Kidney capillary endothelial cell (primary cell): ENCODE measurements at regions not wholly inside any gene's neighbourhood (a gene's known extent, or its start where the extent isn't known, plus 50 kb on each side); places are given as distances from the start of the nearest gene placed in this dataset.

Source experiments
- DNase-seq: peaks from one replicate; pipeline ENCODE4 v3.0.0-alpha.2; 2018; ENCODE audit warnings: low spot score

GRCh38 chr5:6162175-6162574, 216.2 kb downstream of the MED10 start:
- DNase-seq: no peak

DNA sequence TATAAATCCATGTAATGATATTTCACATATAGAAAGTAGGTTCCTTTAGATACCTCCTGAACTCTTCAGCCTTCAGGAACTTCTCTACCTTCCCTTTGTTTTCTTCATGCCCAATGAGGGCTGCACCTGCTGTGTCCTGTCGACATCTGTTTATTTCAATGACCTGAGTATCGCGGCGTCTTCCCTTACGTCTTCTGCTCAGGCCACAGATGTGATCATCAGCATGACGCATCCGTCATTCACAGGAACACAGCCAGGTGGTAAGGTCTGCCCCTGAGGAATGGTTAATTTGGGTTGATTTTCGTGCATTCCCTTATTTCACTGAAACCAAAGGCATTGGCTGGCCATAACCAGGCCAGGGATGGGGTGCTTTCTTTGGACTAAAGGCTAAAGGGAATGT, 217.1 kb downstream of the MED10 start:
- no peak for DNase-seq

DNA sequence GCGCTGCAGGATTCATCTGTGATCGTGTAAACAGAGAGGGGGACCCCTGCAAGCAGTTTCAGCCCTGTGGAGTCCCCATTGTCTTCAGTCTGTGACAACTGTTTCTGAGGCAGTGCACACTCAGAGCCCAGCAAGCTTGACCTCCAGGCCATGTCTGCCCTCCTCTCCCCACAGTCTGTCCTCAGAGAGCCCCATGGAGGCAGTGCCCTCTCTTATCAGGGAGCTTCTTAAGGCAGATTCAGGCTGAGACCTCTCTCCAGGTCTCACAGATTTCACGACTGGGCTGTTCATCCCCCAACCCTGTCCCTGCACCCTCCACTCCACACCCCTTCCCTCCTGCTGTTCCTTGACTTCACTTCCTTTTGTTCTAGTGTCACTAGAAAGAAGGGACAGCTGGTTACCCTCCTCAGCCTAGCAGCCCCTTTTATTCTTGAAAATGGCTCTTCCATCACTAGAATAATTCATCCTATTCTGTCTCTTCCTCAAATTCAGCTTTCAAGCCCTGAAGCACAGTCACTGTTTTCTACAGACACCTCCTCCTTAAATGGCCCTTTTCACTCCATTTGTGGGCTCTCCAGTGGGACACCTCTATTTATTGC, 218.4 kb downstream of the MED10 start:
- no peak for DNase-seq

DNA sequence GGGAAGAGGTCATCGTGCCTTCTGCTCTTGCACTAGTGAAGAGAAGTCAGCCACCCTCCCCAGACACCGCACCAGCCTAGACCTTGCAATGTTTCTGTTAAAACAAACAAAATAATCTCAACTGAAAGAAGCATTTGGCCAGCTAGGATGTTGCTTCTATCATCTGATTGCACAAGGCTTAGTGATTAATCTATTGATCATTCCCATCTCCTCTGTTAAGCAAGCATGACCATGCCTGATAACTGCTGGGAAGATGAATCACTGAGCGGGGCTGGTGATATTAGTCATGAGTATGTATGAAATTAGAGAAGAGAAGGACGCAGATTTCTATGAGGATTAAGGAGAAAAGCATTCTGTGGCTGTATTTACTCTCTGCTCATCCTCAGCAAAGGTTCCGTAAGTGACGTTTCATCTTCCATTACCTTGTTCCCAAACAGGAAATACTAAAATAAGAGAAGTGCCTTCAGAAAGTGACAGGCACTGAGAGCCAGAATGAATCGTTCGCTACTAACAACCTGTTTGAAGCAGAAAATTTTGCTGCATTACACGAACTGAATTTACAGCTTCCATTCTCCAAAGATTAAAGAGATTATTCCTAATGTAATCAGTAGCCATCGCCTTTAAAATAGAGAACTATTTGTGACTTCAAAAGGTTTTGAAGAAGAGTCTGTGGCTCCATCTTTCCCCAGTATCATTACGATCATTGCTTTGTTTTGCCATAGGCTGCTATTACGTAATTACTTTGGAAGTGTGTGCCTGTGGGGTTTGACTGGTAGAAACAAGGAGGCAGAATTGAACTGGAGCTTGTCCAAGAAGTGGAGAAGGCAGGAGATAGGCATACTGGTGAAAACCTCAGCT, 219.1 kb downstream of the MED10 start:
- DNase-seq: no peak

DNA sequence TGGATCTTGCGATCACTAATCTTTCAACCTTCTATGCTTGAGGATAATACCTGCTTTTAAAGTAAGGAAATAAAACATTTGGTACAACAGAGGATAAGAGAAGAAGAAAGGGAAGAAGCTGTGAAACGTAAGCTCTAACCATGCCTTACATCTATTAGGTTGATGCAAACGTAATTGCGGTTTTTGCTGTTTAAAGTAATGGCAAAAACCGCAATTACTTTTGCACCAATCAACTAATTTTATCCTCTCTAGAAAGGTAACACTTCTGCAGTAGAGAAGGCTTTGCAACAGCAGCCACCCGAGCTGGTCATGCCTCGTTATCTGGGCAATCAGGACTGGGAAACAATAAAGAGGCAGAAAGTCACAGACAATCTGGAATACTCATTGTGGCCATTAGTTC, 224.1 kb downstream of the MED10 start:
- DNase-seq: no peak

DNA sequence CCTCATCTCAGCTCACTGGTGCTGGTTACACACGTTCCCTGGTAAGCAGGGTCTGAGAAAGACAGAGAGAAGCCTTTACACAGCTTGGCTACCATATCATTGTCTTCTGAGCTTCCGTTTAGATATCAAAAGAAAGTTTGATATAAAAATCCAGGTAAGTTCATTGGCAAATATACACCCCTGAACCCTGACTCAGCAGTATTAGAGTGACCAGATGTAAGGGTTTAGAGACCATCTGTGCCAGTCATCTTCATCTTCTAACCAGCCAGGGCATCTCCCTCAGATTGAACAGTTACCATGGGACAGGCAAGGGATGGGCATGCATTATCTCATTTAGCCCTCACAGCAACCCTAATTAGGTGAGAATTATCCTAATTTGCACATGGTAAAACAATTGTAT, 232.1 kb downstream of the MED10 start:
- DNase-seq: no peak

- no peak for DNase-seq
These were observed 232.6 kb downstream of the MED10 start for GRCh38 chr5:6145616-6146237.

- no peak for DNase-seq
These were observed 234.8 kb downstream of the MED10 start for GRCh38 chr5:6143523-6143922.

DNA sequence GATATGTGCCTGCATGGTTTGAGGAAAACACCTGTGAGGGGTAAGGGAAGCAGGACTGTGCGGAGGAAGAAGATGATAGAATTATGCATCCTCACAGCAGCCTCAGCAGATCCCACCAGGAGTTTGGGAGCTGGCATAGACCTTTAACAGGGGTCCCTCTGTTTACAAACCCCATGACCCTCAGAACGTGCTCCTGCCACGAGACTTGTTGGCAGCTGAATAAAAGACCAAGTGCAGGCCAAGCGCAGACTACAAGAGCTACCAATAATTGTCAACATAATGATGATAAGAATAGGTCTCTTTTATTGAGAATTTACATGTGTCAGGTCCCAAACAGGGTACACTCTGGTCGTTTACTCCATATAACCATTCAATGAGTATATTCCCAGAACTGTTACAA, 236.0 kb downstream of the MED10 start:
- DNase-seq: no peak

GRCh38 chr5:6140219-6140618, 238.1 kb downstream of the MED10 start:
- no peak for DNase-seq

DNA sequence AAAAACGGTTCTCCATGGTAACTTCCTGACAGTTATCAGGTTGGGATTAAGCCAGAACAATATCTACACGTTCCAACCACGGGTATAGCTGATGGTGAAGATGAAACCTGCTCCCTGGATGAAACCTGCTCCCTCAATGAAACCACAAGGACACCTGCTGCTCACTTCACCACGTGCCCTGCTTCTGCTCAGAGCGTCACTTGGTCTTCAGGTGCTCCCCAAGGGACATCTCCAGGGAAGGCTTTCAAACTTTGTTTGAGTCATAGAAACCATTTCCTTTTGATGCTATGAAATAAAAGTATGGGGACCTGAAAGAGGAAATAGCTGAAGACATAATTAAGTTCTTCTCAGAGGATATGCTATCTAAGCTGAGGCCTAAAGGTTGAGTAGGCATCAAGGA, 242.4 kb downstream of the MED10 start:
- DNase-seq: no peak

GRCh38 chr5:6134281-6134680, 244.1 kb downstream of the MED10 start:
- DNase-seq: no peak

DNA sequence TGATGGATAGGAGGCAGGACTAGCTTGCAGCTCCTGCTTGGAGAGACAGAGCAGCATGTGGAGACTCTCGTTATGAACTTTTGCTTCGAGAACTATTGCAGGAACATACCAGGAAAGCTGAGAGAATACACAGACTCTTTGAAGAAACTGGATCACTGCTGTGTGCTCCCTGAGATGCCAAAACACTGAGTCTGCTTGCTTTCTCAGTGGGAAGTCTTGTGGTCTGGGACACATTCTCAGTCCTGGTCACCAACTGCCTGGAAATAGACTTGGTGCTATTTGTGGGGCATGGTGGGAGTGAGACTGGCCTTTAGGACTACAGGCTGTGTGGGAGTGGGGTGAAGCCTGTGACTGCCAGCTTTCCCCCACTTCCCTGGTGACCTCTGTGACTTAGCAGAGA, 252.6 kb downstream of the MED10 start:
- no peak for DNase-seq

- DNase-seq: no peak
These were observed 259.7 kb downstream of the MED10 start for GRCh38 chr5:6118691-6119090.

DNA sequence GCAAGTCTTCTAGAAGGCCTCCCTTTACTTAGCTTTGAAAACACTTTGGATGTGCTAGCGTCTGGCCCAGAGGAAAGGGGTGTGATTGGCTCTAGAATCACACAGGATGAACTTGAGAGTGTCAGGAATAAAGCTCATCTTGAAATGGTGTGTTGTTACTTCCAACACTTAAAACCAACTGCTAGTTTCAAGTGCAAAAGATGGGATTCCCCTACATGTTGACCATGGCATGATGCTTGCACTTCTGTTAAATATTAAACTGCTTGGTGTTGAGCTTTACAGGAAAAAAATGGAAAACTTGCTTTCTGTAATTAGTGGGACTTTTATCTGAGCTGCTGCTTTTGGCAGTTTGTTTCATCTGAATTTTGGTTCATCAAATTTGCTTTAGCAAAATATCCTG, 261.1 kb downstream of the MED10 start:
- no peak for DNase-seq

DNA sequence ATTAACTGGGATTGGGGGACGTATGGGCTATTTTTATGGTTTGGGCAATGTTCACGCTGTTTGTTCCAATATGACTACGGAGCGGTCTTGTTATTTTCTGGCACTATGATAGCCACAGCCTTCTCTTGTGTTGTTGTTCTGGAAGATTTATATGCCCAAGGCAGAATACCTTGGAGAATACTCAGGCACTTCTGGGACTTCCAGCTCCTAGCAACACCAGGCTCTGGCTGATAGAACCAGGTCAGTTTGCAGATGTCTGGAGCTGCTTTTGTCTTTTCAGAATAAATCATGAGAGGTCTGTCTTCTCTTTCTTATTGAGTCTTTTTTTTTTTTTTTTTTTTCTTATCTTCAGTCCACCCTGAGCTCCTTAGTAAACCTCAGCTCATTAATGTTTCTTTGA, 262.5 kb downstream of the MED10 start:
- no peak for DNase-seq

DNA sequence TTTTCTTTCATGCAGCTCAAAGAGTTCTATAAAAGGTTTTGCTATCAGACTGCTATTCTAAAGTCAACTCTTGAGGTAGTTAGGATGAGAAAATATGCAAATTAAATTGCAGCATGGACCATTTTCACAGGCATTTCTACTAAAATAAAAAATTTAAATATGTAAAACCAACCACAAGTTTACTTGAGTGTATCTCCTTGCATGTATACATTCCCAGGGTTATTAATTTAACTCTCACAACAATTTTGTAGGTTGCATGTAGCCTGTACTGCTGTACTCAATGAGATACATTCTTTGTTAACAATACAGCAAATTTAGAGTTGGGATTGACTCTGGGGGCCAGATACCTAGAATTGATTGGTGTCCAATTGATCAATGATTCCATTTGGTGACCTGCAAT, 265.8 kb downstream of the MED10 start:
- DNase-seq: no peak

- DNase-seq: no peak
These were observed 266.2 kb downstream of the MED10 start for GRCh38 chr5:6112125-6112524.

GRCh38 chr5:6111131-6111530, 267.2 kb downstream of the MED10 start:
- DNase-seq: no peak

DNA sequence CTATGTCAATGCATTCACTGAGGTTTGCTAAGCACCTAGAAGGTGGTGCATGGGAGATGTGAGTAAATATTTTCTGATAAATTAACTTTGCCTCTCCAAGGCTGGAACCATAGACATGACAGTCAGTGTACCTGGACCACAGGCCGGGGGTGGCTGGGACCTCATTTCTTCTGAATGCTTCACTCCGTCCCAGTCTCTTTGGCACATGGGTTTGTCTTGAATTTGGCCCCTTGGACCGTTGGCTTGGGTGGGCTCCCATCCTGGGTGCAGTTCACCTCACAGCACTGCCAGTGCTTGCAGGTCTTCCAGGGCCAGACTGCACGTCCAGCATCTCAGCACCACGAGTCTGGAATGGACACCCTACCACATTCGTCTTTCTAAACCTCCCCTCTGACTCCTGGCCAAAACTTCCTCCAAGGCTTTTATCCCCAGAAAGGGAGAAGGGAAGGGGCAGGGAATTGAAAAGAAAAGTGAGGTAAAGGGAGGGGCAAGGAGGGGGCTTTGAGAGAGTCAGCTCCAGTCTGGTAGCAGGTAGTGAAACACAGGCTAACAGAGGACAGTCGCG, 267.8 kb downstream of the MED10 start:
- no peak for DNase-seq

- no peak for DNase-seq
These were observed 269.1 kb downstream of the MED10 start for GRCh38 chr5:6108981-6109825.

GRCh38 chr5:6108540-6108848, 269.9 kb downstream of the MED10 start:
- DNase-seq: no peak
